Left cardiac atrium (tissue), 4 donors: ENCODE measurements at regions not wholly inside any gene's neighbourhood (a gene's known extent, or its start where the extent isn't known, plus 50 kb on each side); places are given as distances from the start of the nearest gene placed in this dataset.

ENCODE experiments used
- ATAC-seq, 2 donors: fragments of 200-7000 bp; cut with Tn5 transposase; one replicate each; pipeline ENCODE4 v1.9.1; 2020; ENCODE audit warnings: mild to moderate bottlenecking in 2 of 2, moderate library complexity in 2 of 2
- DNase-seq: peaks from one replicate; pipeline ENCODE4 v3.0.0-alpha.2; 2020
- intact Hi-C, 2 donors: fragments of 100-400 bp; cut with DNase I; formaldehyde crosslinking; loops; one replicate each; pipeline versions ENCODE4 v1.14.1 to v1.15.1; 2022 to 2023
- donor health status: DM: no; HTN: yes; CAD: no.
- donor health status: DM: no; HTN: yes; CAD: no; lungs with severe emphysema.
- donor health status: DM: yes; HTN: yes; CAD: no.
- donor health status: Dilated cardiomyopathy.

GRCh38 chr10:78255796-78256638 lies 222.4 kb downstream of the RPS24 start:
- DNase-seq: peak; percentile 42
- peak; percentile 71 to 93 for ATAC-seq
- intact Hi-C loops: no loop called here

DNA sequence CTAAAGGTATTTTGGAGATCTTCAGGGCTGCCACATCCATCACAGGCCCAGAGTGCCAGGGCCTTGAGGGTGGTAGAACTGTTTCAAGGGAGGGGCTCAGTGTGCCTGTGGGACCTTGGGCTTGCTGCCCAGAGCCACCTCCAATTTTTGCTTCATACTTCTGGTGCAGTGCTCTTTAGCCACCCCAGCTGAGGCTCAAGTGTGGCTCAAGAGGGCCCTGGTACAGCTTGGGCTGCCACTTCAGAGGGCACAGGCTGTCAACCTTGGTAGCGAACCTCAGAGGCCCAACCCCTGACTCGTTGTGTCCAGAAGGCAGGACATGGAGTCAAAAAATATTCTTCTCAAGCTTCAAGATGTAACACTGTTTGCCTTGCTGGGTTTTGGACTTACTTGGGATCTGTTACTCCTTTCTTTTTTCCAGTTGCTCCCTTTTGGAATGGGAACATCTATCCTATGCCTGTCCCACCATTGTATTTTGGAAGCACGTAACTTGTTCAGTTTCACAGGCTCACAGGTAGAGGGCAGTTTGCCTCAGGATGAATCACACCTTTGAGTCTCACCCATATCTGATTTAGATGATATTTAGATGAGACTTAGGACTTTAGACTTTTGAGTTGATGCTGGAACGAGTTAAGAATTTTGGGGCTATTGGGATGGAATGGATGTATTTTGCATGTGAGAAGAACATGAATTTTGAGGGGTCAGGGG lies 224.8 kb downstream of the RPS24 start:
- intact Hi-C loops: no loop called here
- ATAC-seq (no peak), DNase-seq (no peak)

DNA sequence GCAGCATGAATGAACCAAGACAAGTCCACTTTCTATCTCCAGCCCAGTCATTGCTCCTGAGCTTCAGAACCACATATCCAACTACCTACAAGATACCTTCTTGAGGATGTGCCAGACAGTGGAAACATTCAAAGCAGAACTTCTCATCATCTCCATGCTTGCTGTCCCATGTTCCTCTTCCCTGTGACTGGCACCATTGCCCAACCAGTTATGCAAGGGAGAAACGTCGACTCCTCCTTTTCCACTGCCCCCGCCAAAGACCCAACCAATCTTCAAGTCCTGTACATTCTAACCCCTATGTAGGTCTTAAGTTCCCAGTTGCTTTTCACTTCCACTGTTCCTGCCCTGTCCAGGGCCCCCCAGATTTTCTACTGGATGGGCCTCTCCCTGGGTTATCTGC lies 225.7 kb downstream of the RPS24 start:
- intact Hi-C loops: no loop called here
- DNase-seq (no peak), ATAC-seq (no peak)

GRCh38 chr10:78260141-78260540 lies 226.5 kb downstream of the RPS24 start:
- ATAC-seq: no peak

DNA sequence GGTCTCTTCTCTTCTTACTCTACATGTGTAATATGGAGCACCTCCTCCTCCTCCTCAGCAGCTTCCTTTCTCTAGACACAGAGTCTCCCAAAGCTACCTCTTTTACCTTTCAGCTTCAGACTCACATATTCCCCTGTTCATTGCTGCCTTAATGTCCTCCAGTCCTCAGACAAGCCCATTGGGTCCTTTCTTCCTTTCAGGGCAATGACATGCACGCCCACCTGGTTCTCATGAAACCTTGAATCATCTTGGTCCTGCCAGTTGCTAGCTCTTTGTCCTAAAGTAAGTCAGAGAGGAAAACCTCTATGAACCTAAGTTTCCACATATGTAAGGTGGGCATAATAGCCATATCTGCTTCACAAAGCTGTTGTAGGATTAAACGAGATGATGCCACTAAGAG lies 227.0 kb downstream of the RPS24 start:
- intact Hi-C loops: no loop called here
- DNase-seq (no peak), ATAC-seq (no peak)

More at GRCh38 chr10:78260141-78260540, 226.5 kb downstream of the RPS24 start:
- no peak for DNase-seq
- intact Hi-C loops: no loop called here

DNA sequence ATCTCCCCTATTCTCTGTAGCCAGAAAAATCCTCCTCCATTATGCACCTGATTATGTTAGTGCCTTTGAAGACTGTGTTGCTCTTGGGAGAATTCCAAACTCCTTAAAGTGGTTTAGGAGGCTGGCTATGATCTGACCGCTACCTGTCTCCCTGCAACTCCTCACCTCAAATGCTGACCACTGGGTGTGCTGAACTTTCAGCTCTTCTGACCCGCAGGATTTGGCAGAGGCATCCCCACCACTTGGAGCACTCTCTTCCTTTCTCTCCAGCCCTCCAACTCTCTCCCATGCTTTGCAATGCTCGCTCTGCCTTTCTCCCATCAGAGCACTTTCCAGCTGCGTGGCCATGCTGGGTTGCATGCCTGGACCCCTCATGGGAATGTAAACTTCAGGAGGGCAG lies 227.6 kb downstream of the RPS24 start:
- intact Hi-C loops: no loop called here
- ATAC-seq: no peak

DNA sequence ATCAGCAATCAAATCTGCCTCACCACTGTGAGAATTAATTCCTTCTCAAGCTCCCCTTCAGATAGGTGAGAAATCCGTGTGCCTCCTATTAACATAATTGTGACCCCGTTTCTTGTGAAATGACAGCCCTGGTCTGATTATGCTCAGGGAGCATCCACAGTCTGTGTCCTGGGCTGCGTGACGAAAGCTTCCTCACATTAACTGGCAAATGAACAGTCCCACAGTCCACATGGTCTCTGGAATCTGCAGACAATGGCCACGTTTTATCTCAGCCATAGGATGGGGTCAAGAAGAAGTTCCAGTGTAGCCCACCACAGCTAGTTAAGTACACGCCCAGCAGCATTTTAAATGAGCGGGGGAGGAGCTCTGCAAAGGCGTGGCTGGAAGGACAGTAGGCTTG lies 229.2 kb downstream of the RPS24 start:
- no peak for ATAC-seq

More for the DNA sequence above, 227.6 kb downstream of the RPS24 start:
- DNase-seq: no peak

GRCh38 chr10:78263521-78263988 lies 229.9 kb downstream of the RPS24 start:
- ATAC-seq (peak in 1 of 2 donors; percentile 34), DNase-seq (no peak)
- intact Hi-C loops: no loop called here

More for the DNA sequence above, 229.2 kb downstream of the RPS24 start:
- intact Hi-C loops: no loop called here
- DNase-seq: no peak

DNA sequence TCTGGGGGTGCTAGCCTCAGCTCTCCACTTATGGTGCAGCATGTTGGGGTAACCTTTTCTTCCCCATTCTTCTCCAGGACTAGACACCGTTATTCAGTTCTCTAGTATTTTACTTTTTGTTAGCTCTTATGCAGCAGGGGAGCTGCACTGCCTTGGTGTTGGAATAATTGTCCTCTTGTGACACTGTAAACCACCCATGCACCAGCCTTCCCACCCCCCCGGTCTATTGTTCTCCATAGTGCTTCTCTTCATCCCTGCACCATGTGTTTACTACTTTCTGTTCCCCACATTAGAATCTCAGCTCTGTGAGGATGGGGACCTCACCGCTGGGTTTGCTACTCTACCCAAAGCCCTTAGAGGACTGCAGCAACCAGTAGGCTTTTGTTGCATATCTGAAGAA lies 230.7 kb downstream of the RPS24 start:
- ATAC-seq: no peak
- intact Hi-C loops: no loop called here
- DNase-seq: no peak

DNA sequence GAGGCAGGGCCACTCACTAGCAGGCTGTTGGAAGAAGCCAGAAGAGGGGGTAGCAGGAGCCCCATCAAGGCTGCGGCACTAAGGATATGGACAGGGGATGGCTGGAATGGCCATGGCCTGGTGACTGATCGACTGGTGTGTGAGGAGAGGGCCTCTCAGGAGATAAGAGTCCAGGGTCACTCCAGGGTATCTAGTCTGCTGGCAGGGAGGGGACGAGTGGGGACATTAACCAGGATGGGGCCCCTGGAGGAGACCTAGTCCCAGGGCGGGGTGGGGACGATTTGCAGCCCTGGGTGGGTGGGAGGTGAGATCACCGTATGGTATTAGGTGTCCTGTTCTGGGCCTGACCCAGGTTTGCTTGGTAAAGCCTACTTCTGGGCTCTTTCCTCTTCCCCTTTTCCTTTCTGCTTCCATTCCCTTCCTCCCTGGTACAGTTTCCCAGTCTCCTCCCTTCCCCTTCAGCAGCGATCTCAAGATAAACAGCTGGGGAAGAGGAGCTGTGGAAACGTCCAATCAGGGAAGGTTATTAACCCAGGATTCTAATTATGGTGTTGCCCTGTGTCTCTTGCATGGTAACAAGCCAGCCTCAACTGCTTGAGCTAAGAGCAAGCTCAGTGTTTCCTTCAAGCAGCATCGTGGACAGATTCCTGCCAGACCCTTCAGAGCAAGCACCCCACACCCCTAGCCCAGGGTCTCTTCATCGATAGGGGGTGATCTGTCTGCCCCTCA lies 233.2 kb downstream of the RPS24 start:
- intact Hi-C loops: no loop called here
- ATAC-seq: peak; percentile 14 to 56
- DNase-seq: no peak

GRCh38 chr10:78267598-78267997 lies 233.9 kb downstream of the RPS24 start:
- intact Hi-C loops: no loop called here
- no peak for DNase-seq
- ATAC-seq: peak; percentile 49 to 52

GRCh38 chr10:78269060-78269459 lies 235.4 kb downstream of the RPS24 start:
- DNase-seq (no peak), ATAC-seq (no peak)
- intact Hi-C loops: no loop called here

DNA sequence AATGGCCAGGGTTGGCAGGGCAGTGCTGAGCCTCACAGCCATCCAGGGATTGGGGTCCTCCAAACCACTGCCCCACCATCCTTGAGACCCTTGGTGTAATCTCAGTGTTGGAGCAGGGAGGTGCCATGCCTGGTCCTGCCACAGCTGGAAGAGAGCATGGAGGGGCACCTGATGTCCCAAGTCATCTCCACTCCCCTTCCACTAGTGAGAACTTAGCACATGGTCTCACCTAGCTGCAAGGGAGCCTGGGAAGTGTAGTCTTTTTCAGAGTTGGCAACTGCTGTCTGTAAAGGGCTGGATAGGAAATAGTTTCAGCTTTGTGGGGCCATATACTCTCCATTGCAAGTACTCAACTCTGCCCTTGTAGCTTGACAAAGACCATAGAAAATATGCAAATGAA lies 238.7 kb downstream of the RPS24 start:
- DNase-seq (no peak), ATAC-seq (no peak)
- intact Hi-C loops: no loop called here

DNA sequence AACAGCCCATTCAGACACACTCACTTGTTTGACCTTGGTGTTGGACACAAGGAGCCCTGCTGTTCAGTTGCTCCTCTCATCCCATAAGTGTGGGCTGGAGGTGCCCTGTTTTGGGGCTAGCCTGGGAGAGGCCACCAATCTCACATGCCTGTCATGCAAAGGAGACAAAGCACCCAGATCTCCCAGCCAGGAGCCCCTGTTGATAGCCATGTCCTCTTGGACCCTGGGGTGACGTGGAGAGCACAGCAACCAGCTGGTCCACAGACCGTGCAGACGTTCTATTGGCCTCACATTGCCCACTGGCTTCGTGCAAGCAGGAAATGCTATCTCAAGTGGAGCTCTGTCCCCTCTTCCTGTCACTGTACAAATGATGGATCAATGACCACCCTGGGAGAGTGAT lies 240.8 kb downstream of the RPS24 start:
- intact Hi-C loops: no loop called here
- ATAC-seq: no peak
- DNase-seq: no peak

GRCh38 chr10:78276139-78276538 lies 242.5 kb downstream of the RPS24 start:
- intact Hi-C loops: no loop called here
- DNase-seq (no peak), ATAC-seq (no peak)

- DNase-seq (no peak), ATAC-seq (no peak)
- intact Hi-C loops: no loop called here
Measured at GRCh38 chr10:78277314-78278057, 243.8 kb downstream of the RPS24 start.

DNA sequence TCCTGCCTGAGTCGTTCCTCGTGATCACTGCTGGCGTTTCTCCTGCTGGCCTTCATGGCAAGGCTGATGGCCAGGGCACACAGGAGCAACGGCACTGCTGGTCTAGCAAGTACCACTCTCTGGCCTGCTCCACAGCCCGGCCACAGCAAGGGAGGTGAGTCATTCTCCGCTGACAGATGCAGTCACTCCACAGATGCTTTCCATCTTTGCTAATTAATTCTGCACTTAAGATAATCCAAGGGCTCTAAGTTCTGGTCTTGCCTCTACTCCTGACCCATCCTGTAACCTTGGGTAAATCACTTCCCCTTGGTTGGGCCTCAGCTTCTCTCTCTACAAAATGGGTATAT lies 244.4 kb downstream of the RPS24 start:
- ATAC-seq: peak; percentile 83 to 93
- intact Hi-C loops: no loop called here

DNA sequence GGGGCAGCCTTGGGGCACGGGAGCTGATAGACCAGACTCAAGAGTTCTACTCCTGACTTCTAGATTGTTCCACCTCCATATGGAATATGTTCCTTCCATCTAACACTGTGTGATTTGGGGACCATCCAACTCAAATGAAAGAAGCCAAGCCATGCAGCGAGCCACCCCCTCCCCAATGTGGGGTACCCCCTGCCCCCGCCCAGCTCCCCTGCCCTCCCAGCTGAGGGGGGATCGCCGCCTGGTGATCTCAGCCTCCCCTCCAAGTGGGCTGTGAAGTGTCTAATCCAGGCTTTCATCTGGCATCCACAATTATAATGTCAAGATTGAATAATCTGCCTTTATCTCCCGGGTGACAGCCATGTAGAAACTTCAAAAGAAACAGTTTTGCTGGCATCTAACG lies 246.1 kb downstream of the RPS24 start:
- DNase-seq (no peak), ATAC-seq (no peak)
- intact Hi-C loops: no loop called here

More for the DNA sequence above, 244.4 kb downstream of the RPS24 start:
- peak; percentile 71 for DNase-seq

GRCh38 chr10:78280604-78281003 lies 246.9 kb downstream of the RPS24 start:
- intact Hi-C loops: no loop called here
- DNase-seq (no peak), ATAC-seq (no peak)
